CD4-positive, alpha-beta T cell (primary cell): ENCODE measurements at regions not wholly inside any gene's neighbourhood (a gene's known extent, or its start where the extent isn't known, plus 50 kb on each side); places are given as distances from the start of the nearest gene placed in this dataset.

Source experiments
- ATAC-seq: fragments of 200-7000 bp; cut with Tn5 transposase; one replicate; pipeline ENCODE4 v1.10.0; 2022; ENCODE audit warnings: mild to moderate bottlenecking; ENCODE audit not compliant: poor library complexity
- CTCF ChIA-PET: fragments of 350-600 bp; sonication (Branson Sonifier 250); formaldehyde crosslinking; loops from one replicate; lab custom pipeline; 2021; ENCODE audit warnings: antibody characterized with exemption, inconsistent platforms; lab: Charles Lee
- POLR2A ChIA-PET: fragments of 350-600 bp; sonication (Branson Sonifier 250); formaldehyde crosslinking; loops from one replicate; lab custom pipeline; 2021; ENCODE audit warnings: antibody characterized with exemption, inconsistent platforms; lab: Charles Lee
- DNase-seq, 14 experiments: peaks; one replicate each; pipeline ENCODE4 v3.0.0-alpha.2; 2013 to 2020; ENCODE audit warnings: mixed read lengths in 2 of 14
- H3K27ac ChIP-seq, 2 donors: one replicate each; pipeline versions ENCODE4 v1.5.1 to v1.7.0; 2013; ENCODE audit warnings: low read length in 2 of 2, low read depth in 1 of 2, mild to moderate bottlenecking in 1 of 2
- H3K27me3 ChIP-seq, 2 experiments: 1 replicate in 1 of 2; 2 replicates in 1 of 2; pipeline versions ENCODE4 v1.6.1 to v1.7.0; 2013; ENCODE audit warnings: low read length in 2 of 2, control low read depth in 1 of 2, mild to moderate bottlenecking in 1 of 2, moderate library complexity in 1 of 2; ENCODE audit not compliant: insufficient read depth in 2 of 2, control insufficient read depth in 1 of 2
- H3K36me3 ChIP-seq: one replicate; pipeline ENCODE4 v1.6.1; 2013; ENCODE audit warnings: low read length, control low read depth; ENCODE audit not compliant: insufficient read depth
- H3K4me1 ChIP-seq: one replicate; pipeline ENCODE4 v1.6.1; 2013; ENCODE audit warnings: low read length, control low read depth; ENCODE audit not compliant: insufficient read depth
- H3K4me3 ChIP-seq: one replicate; pipeline ENCODE4 v1.5.1; 2013; ENCODE audit warnings: mild to moderate bottlenecking, low read length, moderate library complexity
- H3K9me3 ChIP-seq, 2 experiments: 1 replicate in 1 of 2; 2 replicates in 1 of 2; pipeline versions ENCODE4 v1.6.1 to v1.7.0; 2013; ENCODE audit warnings: low read length in 2 of 2, mild to moderate bottlenecking in 2 of 2, control low read depth in 1 of 2, moderate library complexity in 1 of 2; ENCODE audit not compliant: control insufficient read depth in 1 of 2, insufficient read depth in 1 of 2
- H3K27ac Mint-ChIP-seq: one replicate; pipeline ENCODE4 v1.8.0; 2020; ENCODE audit warnings: mixed read lengths
- H3K27me3 Mint-ChIP-seq: one replicate; pipeline ENCODE4 v1.8.0; 2021; ENCODE audit warnings: mixed read lengths
- H3K36me3 Mint-ChIP-seq: one replicate; pipeline ENCODE4 v1.8.0; 2021; ENCODE audit warnings: low read depth, mixed read lengths
- H3K4me1 Mint-ChIP-seq: one replicate; pipeline ENCODE4 v1.8.0; 2021; ENCODE audit warnings: low read depth, mixed read lengths
- H3K4me3 Mint-ChIP-seq: one replicate; pipeline ENCODE4 v1.8.0; 2020; ENCODE audit warnings: mild to moderate bottlenecking, mixed read lengths
- H3K9me3 Mint-ChIP-seq: one replicate; pipeline ENCODE4 v1.8.0; 2020; ENCODE audit warnings: mixed read lengths
- CTCF ChIP-seq: fragments of 200-600 bp; IDR thresholded peaks from one replicate; pipeline ENCODE4 v1.8.0; 2022; ENCODE audit warnings: antibody characterized with exemption, mild to moderate bottlenecking
- intact Hi-C, 2 experiments: fragments of 100-400 bp; cut with DNase I in 1 of 2; cut with micrococcal nuclease in 1 of 2; formaldehyde crosslinking; loops; one replicate each; pipeline versions ENCODE4 v1.15.1 to v1.9.0; 2023 to 2025; cut with DNase I, micrococcal nuclease

- Mint-ChIP-seq H3K27ac (no peak overlapping the region), H3K4me1 (no peaks in the 10 kb centered on the region), H3K4me3 (no peak overlapping the region), H3K27me3 (peaks cover 7% of the 10 kb centered on the region), H3K36me3 (no peaks in the 10 kb centered on the region), H3K9me3 (peaks cover 2% of the 10 kb centered on the region)
- H3K9me3 ChIP-seq = peaks cover 3 to 11% of the 10 kb centered on the region in 2 experiments
- no peaks in the 10 kb centered on the region for H3K4me1 ChIP-seq
- no peak overlapping the region for H3K27ac ChIP-seq
- no peak for TF ChIP-seq CTCF
- intact Hi-C loops = no loop called here
- ATAC-seq (no peak), DNase-seq (no peak)
- no peaks in the 10 kb centered on the region for H3K36me3 ChIP-seq
- no peak overlapping the region for H3K4me3 ChIP-seq
- H3K27me3 ChIP-seq = peaks cover 0 to 4% of the 10 kb centered on the region in 2 experiments
- ChIA-PET POLR2A (no interaction called here), CTCF (no interaction called here)
Measured at GRCh38 chr2:175647058-175647457, 355.0 kb downstream of the LNPK start.

GRCh38 chr2:175640655-175641054 lies 361.4 kb downstream of the LNPK start:
- no peak overlapping the region for H3K4me3 ChIP-seq
- H3K4me1 Mint-ChIP-seq = no peaks in the 10 kb centered on the region
- ChIA-PET POLR2A (no interaction called here), CTCF (no interaction called here)
- no peaks in the 10 kb centered on the region for H3K9me3 ChIP-seq
- no peaks in the 10 kb centered on the region for H3K4me1 ChIP-seq
- H3K27me3 Mint-ChIP-seq = peaks cover 4% of the 10 kb centered on the region
- ATAC-seq = no peak
- TF ChIP-seq CTCF = no peak
- H3K27ac Mint-ChIP-seq = no peak overlapping the region
- H3K9me3 Mint-ChIP-seq = peaks cover 2% of the 10 kb centered on the region
- no peak for DNase-seq
- no peak overlapping the region for H3K4me3 Mint-ChIP-seq
- no peaks in the 10 kb centered on the region for H3K27me3 ChIP-seq
- intact Hi-C loops = no loop called here
- H3K27ac ChIP-seq = no peak overlapping the region
- no peaks in the 10 kb centered on the region for H3K36me3 Mint-ChIP-seq
- H3K36me3 ChIP-seq = no peaks in the 10 kb centered on the region

GRCh38 chr2:175633227-175633626 lies 368.8 kb downstream of the LNPK start:
- H3K27me3 ChIP-seq = no peaks in the 10 kb centered on the region
- Mint-ChIP-seq H3K4me3 (no peak overlapping the region), H3K27ac (no peak overlapping the region), H3K36me3 (no peaks in the 10 kb centered on the region), H3K9me3 (no peaks in the 10 kb centered on the region), H3K4me1 (no peaks in the 10 kb centered on the region), H3K27me3 (peaks cover 10% of the 10 kb centered on the region)
- CTCF ChIA-PET = no interaction called here
- no peaks in the 10 kb centered on the region for H3K36me3 ChIP-seq
- no peak overlapping the region for H3K4me3 ChIP-seq
- no peaks in the 10 kb centered on the region for H3K4me1 ChIP-seq
- intact Hi-C loops = no loop called here
- POLR2A ChIA-PET = no interaction called here
- ATAC-seq (no peak), DNase-seq (no peak)
- H3K27ac ChIP-seq = no peak overlapping the region
- H3K9me3 ChIP-seq = no peaks in the 10 kb centered on the region
- no peak for TF ChIP-seq CTCF
